Stimulated activated naive CD8-positive, alpha-beta T cell treated with anti-CD3 and anti-CD28 coated beads, Interleukin-15, Interleukin-2, amounts not matched to agents 100 ng/mL and 50 ng/mL, for 24 hours (primary cell): ENCODE measurements at regions not wholly inside any gene's neighbourhood (a gene's known extent, or its start where the extent isn't known, plus 50 kb on each side); places are given as distances from the start of the nearest gene placed in this dataset.
"Not testable (repeated sequence)": the region's sequence is repeated elsewhere in the genome, so short reads cannot be mapped to it uniquely, and the experiment has no call there.

ENCODE experiments used
- H3K27ac Mint-ChIP-seq: one replicate; pipeline ENCODE4 v1.8.0; 2021; ENCODE audit warnings: mild to moderate bottlenecking, mixed read lengths
- H3K27me3 Mint-ChIP-seq: one replicate; pipeline ENCODE4 v1.8.0; 2021; ENCODE audit warnings: mixed read lengths
- H3K36me3 Mint-ChIP-seq: one replicate; pipeline ENCODE4 v1.8.0; 2021; ENCODE audit warnings: low read depth, mixed read lengths
- H3K4me1 Mint-ChIP-seq: one replicate; pipeline ENCODE4 v1.8.0; 2021; ENCODE audit warnings: low read depth, mixed read lengths
- H3K4me3 Mint-ChIP-seq: one replicate; pipeline ENCODE4 v1.8.0; 2021; ENCODE audit warnings: mild to moderate bottlenecking, mixed read lengths
- H3K9me3 Mint-ChIP-seq: one replicate; pipeline ENCODE4 v1.8.0; 2021; ENCODE audit warnings: mixed read lengths

DNA sequence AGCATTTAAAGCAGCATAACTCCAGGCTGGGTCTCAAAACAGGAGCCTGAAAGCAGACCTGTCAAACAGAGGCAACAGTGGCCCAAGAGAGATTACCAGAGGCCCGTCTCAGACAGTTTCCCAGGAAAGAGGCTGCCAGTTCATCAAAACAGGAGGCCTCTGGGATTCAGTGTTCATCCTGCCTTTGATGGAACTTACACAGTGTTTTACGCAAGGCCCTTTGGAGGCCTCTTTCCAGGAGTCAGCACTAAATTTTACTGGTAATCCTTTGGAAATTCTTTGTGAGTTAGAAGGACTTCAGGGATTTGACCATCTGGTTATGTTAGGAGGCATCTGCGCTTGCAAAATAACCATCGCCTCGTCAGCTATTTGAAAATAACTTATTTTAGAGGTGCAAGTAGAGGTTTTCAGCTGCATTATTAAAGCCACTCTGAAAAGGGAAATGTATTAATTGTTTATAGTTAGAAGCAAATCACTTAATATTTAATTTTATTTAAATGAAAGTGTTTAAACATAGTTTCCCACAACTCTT is 501.2 kb upstream of the COBL start:
- Mint-ChIP-seq H3K36me3 (no peaks in the 10 kb centered on the region), H3K4me1 (no peaks in the 10 kb centered on the region), H3K27me3 (no peaks in the 10 kb centered on the region), H3K27ac (no peak overlapping the region), H3K4me3 (no peak overlapping the region), H3K9me3 (peaks cover 18% of the 10 kb centered on the region)

DNA sequence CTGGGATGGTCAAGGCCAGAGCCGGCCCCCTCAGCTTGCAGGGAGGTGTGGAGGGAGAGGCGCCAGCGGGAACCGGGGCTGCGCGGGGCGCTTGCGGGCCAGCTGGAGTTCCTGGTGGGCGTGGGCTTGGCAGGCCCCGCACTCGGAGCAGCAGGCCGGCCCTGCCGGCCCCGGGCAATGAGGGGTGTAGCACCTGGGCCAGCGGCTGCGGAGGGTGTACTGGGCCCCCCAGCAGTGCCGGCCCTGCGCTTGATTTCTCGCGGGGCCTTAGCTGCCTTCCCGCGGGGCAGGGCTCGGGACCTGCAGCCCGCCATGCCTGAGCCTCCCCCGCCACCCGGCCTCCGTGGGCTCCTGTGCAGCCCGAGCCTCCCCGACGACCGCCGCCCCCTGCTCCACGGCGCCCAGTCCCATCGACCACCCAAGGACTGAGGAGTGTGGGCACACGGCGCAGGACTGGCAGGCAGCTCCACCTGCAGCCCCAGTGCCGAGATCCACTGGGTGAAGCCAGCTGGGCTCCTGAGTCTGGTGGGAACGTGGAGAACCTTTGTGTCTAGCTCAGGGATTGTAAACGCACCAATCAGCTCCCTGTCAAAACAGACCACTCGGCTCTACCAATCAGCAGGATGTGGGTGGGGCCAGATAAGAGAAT is 489.3 kb upstream of the COBL start:
- peaks cover 20% of the 10 kb centered on the region for H3K9me3 Mint-ChIP-seq
- H3K4me3 Mint-ChIP-seq, H3K27me3 Mint-ChIP-seq, H3K4me1 Mint-ChIP-seq, H3K36me3 Mint-ChIP-seq, H3K27ac Mint-ChIP-seq: not testable (repeated sequence)

DNA sequence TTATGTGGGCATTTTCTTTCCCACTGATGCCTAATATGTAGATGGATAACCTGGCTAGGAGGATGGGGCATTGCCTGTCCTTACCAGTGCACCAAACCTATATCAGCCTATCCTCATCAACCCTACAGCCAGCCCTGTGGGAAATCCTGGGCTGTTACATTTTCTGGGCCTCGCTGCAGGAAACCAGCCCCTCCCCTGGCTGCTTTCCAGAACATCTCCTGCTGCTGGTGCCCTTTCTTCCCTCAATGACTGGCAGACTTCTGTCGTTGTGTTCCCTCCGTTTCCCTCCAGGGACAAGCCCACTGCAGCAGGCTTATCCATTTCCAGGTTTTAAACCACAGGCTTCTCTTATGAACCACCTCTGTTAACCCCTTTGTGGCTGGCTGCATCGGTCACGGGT is 486.1 kb upstream of the COBL start:
- Mint-ChIP-seq H3K27me3 (no peaks in the 10 kb centered on the region), H3K27ac (no peak overlapping the region), H3K36me3 (no peaks in the 10 kb centered on the region), H3K4me1 (no peaks in the 10 kb centered on the region), H3K9me3 (peaks cover 9% of the 10 kb centered on the region), H3K4me3 (no peak overlapping the region)

DNA sequence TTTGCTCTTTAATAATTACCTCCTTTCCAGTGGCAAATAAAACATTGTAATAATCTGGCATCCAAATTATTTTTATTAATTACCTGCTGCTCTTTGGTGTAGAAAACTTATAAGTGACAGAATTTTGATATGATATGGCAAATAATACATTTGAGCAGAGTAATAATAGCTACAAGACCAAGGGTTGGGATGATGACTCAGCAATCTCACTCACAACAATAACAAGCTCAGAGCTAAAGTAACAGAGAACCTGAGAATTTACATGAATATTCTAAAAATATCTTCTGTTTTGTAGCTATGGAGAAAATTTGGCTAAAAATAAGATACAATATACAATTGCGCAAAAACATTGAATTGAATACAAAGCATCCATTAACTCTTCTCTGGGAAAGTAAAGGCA is 480.8 kb upstream of the COBL start:
- Mint-ChIP-seq H3K27me3 (no peaks in the 10 kb centered on the region), H3K27ac (no peak overlapping the region), H3K36me3 (no peaks in the 10 kb centered on the region), H3K9me3 (peaks cover 7% of the 10 kb centered on the region), H3K4me1 (no peaks in the 10 kb centered on the region), H3K4me3 (no peak overlapping the region)

DNA sequence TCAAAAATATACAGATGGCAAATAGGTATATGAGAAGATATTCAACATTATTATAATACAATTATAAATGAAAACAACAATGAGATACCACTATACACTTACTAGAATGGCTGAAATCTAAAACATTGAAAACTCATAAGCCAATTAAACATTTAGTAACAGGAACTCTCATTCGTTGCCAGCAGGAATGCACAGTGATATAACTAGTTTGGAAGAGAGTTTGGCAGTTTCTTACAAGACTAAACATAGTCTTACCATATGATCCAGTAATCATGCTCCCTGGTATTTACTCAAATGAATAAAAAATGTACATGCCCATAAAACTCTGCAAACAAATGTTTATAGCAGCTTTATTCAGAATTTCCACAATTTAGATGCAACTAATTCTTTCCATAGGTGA is 476.2 kb upstream of the COBL start:
- Mint-ChIP-seq H3K36me3 (no peaks in the 10 kb centered on the region), H3K9me3 (peaks cover 10% of the 10 kb centered on the region), H3K4me1 (no peaks in the 10 kb centered on the region), H3K4me3 (no peak overlapping the region), H3K27me3 (no peaks in the 10 kb centered on the region), H3K27ac (no peak overlapping the region)

DNA sequence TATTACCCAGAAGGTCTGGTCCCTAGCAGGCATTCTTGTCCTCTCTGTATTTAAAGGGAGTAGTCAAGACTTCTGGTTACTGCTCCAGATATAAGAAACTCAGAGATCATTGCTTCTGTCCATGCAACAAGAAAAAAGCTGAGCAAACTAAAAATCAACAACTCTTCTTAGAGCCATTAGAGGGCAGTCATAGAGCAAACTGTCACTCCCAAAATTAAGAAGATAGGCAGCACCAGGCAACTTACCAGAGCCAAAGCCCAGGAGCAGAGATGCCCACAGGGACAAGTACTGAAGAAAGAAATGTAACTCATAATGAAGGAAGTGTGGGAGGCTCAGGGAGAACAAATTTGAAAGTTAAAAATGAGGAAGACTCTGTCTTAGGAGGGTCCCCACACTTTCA is 472.9 kb upstream of the COBL start:
- no peaks in the 10 kb centered on the region for H3K27me3 Mint-ChIP-seq
- no peaks in the 10 kb centered on the region for H3K4me1 Mint-ChIP-seq
- H3K27ac Mint-ChIP-seq, result no peak overlapping the region
- no peaks in the 10 kb centered on the region for H3K36me3 Mint-ChIP-seq
- peaks cover 11% of the 10 kb centered on the region for H3K9me3 Mint-ChIP-seq
- no peak overlapping the region for H3K4me3 Mint-ChIP-seq

DNA sequence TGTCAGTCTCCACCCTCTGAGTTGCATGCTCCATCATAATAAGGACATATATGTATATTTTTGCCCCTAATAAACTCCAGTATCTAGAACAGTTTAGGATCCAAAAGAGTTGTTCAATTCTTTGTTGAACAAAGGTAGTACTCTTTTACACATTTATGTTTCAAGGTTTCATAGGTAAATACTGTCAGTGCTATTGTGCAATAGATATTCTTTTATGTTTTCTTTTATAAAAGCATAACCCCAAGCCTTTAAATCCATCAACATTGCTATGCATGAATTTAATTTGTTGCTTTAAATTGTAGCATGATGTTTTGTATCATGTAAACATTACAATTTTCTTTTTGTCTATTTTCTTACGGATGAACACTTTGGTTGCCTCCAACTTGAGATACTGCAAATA is 469.7 kb upstream of the COBL start:
- no peak overlapping the region for H3K27ac Mint-ChIP-seq
- no peak overlapping the region for H3K4me3 Mint-ChIP-seq
- H3K9me3 Mint-ChIP-seq, result peaks cover 8% of the 10 kb centered on the region
- H3K36me3 Mint-ChIP-seq, result no peaks in the 10 kb centered on the region
- H3K4me1 Mint-ChIP-seq, result no peaks in the 10 kb centered on the region
- no peaks in the 10 kb centered on the region for H3K27me3 Mint-ChIP-seq

DNA sequence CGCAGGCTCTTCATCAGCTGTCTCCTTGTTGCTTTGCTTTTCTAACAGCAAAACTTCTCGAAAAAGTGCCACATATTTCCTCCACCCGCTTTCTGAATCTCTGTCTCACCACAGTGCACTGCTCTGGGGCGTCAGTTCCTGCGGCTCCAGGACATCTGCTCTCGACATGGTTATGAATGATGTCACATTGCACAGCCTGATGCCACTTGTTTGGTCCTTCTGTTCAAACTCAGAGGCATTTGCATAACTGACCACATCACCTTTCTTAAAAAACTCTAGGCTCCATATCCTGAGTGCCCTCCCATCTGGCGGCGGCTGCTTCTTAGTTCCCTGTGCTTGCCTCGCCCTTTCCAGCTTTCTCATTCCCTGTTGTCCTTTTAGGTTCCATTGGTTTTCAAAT is 469.3 kb upstream of the COBL start:
- no peaks in the 10 kb centered on the region for H3K4me1 Mint-ChIP-seq
- no peaks in the 10 kb centered on the region for H3K27me3 Mint-ChIP-seq
- H3K36me3 Mint-ChIP-seq, result no peaks in the 10 kb centered on the region
- H3K4me3 Mint-ChIP-seq, result no peak overlapping the region
- peaks cover 11% of the 10 kb centered on the region for H3K9me3 Mint-ChIP-seq
- no peak overlapping the region for H3K27ac Mint-ChIP-seq

DNA sequence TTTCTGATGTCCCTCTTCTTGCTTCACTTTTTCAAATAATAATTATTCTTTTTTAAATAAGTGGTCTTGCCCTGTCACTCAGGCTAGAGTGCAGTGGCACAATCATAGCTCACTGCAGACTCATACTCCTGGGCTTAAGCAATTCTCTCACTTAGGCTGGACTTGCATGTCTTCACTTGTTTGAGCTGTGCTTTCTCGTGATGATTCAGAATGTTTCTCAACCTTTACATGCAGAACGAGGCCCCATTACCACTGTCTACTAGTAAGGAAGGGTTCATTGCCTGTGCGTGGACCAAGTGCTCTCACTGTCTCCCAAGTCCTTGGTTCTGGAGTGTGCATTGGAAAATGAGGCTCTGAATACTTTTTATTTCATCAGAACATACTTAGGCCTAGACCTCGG is 468.6 kb upstream of the COBL start:
- Mint-ChIP-seq H3K27ac (no peak overlapping the region), H3K4me1 (no peaks in the 10 kb centered on the region), H3K9me3 (peaks cover 11% of the 10 kb centered on the region), H3K27me3 (no peaks in the 10 kb centered on the region), H3K36me3 (no peaks in the 10 kb centered on the region), H3K4me3 (no peak overlapping the region)

DNA sequence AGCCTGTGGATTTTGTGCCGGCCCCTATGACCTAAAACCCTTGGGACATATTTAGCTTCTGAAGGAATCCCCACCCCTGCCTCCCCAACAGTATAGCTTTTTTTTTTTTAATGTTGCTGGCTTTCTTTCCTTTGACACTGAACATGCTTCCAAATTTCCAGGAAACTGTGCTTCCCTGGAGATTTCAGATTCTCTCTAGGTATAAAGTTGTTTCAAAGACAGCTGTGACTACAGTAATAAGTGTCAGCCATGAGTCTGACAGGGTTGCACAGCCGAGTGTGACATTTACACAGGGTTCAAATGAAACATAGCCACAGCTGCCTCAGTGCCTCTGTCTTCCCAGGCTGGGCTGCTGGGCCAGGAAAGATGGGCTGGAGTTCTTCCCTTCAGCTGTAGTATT is 466.6 kb upstream of the COBL start:
- Mint-ChIP-seq H3K4me1 (no peaks in the 10 kb centered on the region), H3K4me3 (no peak overlapping the region), H3K27ac (no peak overlapping the region), H3K27me3 (no peaks in the 10 kb centered on the region), H3K9me3 (peaks cover 17% of the 10 kb centered on the region), H3K36me3 (no peaks in the 10 kb centered on the region)

DNA sequence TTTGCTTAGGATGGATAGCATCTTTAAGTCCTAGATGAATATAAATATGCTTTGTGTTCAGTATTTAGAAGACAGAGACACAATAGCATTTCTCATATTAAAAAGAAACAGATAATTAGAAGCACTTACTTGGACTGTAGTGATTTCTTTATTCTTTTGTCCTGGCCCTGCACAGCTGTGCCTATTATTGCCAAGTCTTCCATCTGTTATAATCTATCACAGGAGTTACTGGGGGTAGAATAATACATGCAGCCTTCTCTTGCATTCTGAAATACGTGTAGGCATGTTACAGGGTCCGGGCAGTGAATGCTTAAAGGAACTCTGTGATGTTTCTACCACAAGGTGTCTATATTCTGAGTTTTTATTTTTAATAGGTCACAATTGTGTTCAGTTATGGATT is 461.5 kb upstream of the COBL start:
- no peaks in the 10 kb centered on the region for H3K36me3 Mint-ChIP-seq

DNA sequence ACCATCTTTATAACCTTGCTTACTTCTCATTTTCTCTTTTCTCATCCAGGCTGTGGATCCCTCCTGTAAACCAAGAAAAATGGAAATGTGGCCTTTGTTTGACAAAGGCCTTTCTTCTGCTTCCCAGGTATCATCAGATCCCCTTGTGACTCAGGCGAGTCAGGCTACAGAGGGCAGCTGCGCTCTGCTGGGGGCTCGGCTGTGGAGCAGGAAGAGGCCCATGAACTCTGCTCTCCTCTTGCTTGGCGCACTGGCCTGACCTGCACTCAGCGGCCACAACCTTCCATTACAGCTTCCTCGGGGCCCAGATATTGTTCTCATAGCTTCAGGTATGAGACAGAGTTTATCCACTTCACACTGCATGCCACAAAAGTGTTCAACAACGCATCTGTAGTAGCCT is 457.6 kb upstream of the COBL start:
- Mint-ChIP-seq H3K4me1 (no peaks in the 10 kb centered on the region), H3K27ac (no peak overlapping the region), H3K36me3 (no peaks in the 10 kb centered on the region)

More for the DNA sequence above, 461.5 kb upstream of the COBL start:
- Mint-ChIP-seq H3K27me3 (no peaks in the 10 kb centered on the region), H3K4me3 (no peak overlapping the region), H3K4me1 (no peaks in the 10 kb centered on the region), H3K27ac (no peak overlapping the region), H3K9me3 (peaks cover 9% of the 10 kb centered on the region)

DNA sequence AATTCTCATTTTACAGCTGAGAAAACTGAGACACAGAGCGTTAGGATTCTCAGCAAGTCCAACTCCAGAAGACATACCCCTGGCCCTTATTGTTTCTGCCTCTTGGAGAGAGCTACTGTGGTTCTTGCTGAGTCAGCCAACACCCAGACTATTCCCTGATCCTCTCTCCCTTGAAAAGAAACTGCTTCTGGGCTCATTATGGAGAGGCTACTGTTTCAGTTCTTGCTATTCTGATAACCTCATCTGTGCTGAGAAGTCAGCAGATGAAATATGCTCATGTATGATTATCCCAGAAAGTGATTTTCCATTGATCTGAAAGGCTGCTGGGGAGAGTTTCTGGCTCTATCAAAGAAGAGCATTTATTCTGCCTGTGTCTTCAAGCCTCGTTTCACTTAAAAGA is 455.6 kb upstream of the COBL start:
- Mint-ChIP-seq H3K27me3 (no peaks in the 10 kb centered on the region), H3K36me3 (no peaks in the 10 kb centered on the region), H3K4me3 (no peak overlapping the region), H3K4me1 (no peaks in the 10 kb centered on the region), H3K9me3 (peaks cover 5% of the 10 kb centered on the region), H3K27ac (no peak overlapping the region)

More for the DNA sequence above, 457.6 kb upstream of the COBL start:
- H3K9me3 Mint-ChIP-seq, result peaks cover 5% of the 10 kb centered on the region
- no peaks in the 10 kb centered on the region for H3K27me3 Mint-ChIP-seq
- no peak overlapping the region for H3K4me3 Mint-ChIP-seq

DNA sequence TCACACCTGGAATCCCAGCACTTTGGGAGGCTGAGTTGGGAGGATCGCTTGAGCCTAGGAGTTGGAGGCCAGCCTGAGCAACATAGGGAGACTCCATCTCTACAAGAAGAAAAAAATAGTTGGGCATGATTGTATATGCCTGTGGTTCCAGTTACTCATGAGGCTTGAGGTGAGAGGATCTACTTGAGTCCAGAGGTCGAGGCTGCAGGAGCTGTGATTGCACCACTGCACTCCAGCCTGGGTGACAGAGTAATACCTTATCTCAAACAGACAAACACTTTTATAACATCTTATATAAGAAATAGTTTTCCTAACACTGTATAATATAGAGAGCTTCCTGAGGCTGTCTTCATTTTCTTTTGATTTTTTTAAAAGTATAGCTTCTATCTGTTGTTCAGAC is 448.4 kb upstream of the COBL start:
- peaks cover 16% of the 10 kb centered on the region for H3K9me3 Mint-ChIP-seq
- H3K4me3 Mint-ChIP-seq, result no peak overlapping the region
- H3K27me3 Mint-ChIP-seq, result no peaks in the 10 kb centered on the region
- no peaks in the 10 kb centered on the region for H3K36me3 Mint-ChIP-seq
- no peaks in the 10 kb centered on the region for H3K4me1 Mint-ChIP-seq
- no peak overlapping the region for H3K27ac Mint-ChIP-seq

DNA sequence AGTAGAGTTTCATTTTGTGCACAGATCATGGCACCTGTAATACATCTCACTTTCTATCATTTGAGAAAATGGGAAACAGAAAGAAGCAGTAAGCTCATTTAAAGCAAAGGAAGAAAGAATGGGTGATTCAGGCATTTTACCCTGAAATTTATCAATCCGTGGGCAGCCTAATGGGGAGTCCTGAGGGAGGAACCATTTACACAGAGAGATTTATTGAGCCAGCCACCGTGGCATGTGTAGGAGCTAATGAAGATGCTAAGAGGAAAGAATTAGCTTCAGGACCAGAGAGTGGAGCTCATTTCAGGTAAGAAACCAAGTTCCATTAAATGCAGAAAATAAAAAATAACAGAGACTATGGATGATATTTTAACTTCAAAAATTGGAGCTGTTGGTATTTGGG is 443.4 kb upstream of the COBL start:
- Mint-ChIP-seq H3K27ac (no peak overlapping the region), H3K4me1 (no peaks in the 10 kb centered on the region), H3K27me3 (no peaks in the 10 kb centered on the region), H3K9me3 (peaks cover 17% of the 10 kb centered on the region), H3K4me3 (no peak overlapping the region), H3K36me3 (no peaks in the 10 kb centered on the region)

DNA sequence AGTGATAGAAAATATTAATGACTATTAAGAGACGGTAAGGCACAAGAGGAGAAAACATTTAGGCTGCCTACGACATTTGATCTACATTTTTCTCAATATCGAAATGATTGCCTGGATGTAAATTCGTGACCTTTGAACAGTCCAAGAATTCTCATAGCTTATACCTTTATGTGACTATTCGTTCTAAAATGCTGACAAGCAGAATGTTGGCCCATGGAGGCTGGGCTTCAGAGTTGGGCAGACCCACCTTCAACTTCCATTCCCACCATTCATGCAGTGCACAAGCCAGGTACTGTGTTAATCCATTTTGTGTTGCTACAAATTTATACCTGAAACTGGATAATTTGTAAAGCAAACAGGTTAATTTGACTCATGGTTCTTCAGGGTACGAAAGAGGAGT is 441.4 kb upstream of the COBL start:
- Mint-ChIP-seq H3K4me3 (no peak overlapping the region), H3K36me3 (no peaks in the 10 kb centered on the region), H3K4me1 (no peaks in the 10 kb centered on the region), H3K27ac (no peak overlapping the region), H3K27me3 (no peaks in the 10 kb centered on the region), H3K9me3 (peaks cover 10% of the 10 kb centered on the region)
